Fibroblast of skin of abdomen (primary cell): ENCODE measurements at regions not wholly inside any gene's neighbourhood (a gene's known extent, or its start where the extent isn't known, plus 50 kb on each side); places are given as distances from the start of the nearest gene placed in this dataset.
"Not testable (repeated sequence)": the region's sequence is repeated elsewhere in the genome, so short reads cannot be mapped to it uniquely, and the experiment has no call there.

ENCODE experiments used
- DNase-seq: peaks from one replicate; pipeline ENCODE4 v3.0.0-alpha.2; 2013

- no peak for DNase-seq
Observed at GRCh38 chr3:194867270-194867983, 181.7 kb downstream of the FAM43A start.

GRCh38 chr3:194868831-194869230 is 183.1 kb downstream of the FAM43A start:
- no peak for DNase-seq

GRCh38 chr3:194869482-194870169 is 183.9 kb downstream of the FAM43A start:
- peak; percentile 73 for DNase-seq

- no peak for DNase-seq
Observed at GRCh38 chr3:194870394-194871110, 184.9 kb downstream of the FAM43A start.

- DNase-seq = peak; percentile 91
Observed at GRCh38 chr3:194871143-194871863, 185.6 kb downstream of the FAM43A start.

GRCh38 chr3:194871864-194872668 is 186.4 kb downstream of the FAM43A start:
- peak; percentile 63 for DNase-seq

- peak; percentile 83 for DNase-seq
Observed at GRCh38 chr3:194872669-194872977, 186.9 kb downstream of the FAM43A start.

- not testable (repeated sequence) for DNase-seq
Observed at GRCh38 chr3:194873474-194873873, 187.8 kb downstream of the FAM43A start.

- no peak for DNase-seq
Observed at GRCh38 chr3:194874206-194874605, 188.5 kb downstream of the FAM43A start.

- no peak for DNase-seq
Observed at GRCh38 chr3:194874783-194875182, 189.1 kb downstream of the FAM43A start.

GRCh38 chr3:194875581-194876402 is 190.1 kb downstream of the FAM43A start:
- peak; percentile 47 for DNase-seq

- DNase-seq = no peak
Observed at GRCh38 chr3:194876403-194877095, 190.9 kb downstream of the FAM43A start.

- DNase-seq = no peak
Observed at GRCh38 chr3:194877291-194878119, 191.8 kb downstream of the FAM43A start.

- DNase-seq = no peak
Observed at GRCh38 chr3:194879126-194879877, 193.6 kb downstream of the FAM43A start.

- DNase-seq = peak; percentile 34
Observed at GRCh38 chr3:194879991-194880939, 194.6 kb downstream of the FAM43A start.

- DNase-seq = no peak
Observed at GRCh38 chr3:194880940-194881925, 195.6 kb downstream of the FAM43A start.
